Neural crest cell (in vitro differentiated cells): ENCODE measurements at regions not wholly inside any gene's neighbourhood (a gene's known extent, or its start where the extent isn't known, plus 50 kb on each side); places are given as distances from the start of the nearest gene placed in this dataset.

Experiments used
- DNase-seq: peaks from one replicate; pipeline ENCODE4 v3.0.0; 2021; ENCODE audit warnings: low read depth, mixed read lengths, low spot score
- H3K27ac Mint-ChIP-seq: one replicate; pipeline ENCODE4 v1.8.0; 2021; ENCODE audit warnings: mild to moderate bottlenecking, mixed read lengths; ENCODE audit not compliant: unreplicated experiment
- H3K27me3 Mint-ChIP-seq: 2 replicates; pipeline ENCODE4 v1.8.0; 2021; ENCODE audit warnings: low read depth, mild to moderate bottlenecking, mixed read lengths
- H3K36me3 Mint-ChIP-seq: 2 replicates; pipeline ENCODE4 v1.8.0; 2021; ENCODE audit warnings: low read depth, mild to moderate bottlenecking, mixed read lengths
- H3K4me1 Mint-ChIP-seq: 2 replicates; pipeline ENCODE4 v1.8.0; 2021; ENCODE audit warnings: mixed read lengths
- H3K4me3 Mint-ChIP-seq: one replicate; pipeline ENCODE4 v1.8.0; 2021; ENCODE audit warnings: mild to moderate bottlenecking, mixed read lengths
- H3K9me3 Mint-ChIP-seq: 2 replicates; pipeline ENCODE4 v1.8.0; 2021; ENCODE audit warnings: mixed read lengths
- CTCF ChIP-seq: fragments of 200-600 bp; sonication (generic); conservative IDR thresholded peaks from 2 replicates; pipeline ENCODE4 v1.5.0; 2021; ENCODE audit warnings: antibody characterized with exemption, mild to moderate bottlenecking

GRCh38 chr1:18535391-18536210 lies 54.9 kb downstream of the KLHDC7A start:
- no peak overlapping the region for H3K4me3 Mint-ChIP-seq
- H3K9me3 Mint-ChIP-seq = no peaks in the 10 kb centered on the region
- peaks cover 74% of the 10 kb centered on the region for H3K27me3 Mint-ChIP-seq
- no peaks in the 10 kb centered on the region for H3K4me1 Mint-ChIP-seq
- H3K36me3 Mint-ChIP-seq = no peaks in the 10 kb centered on the region
- TF ChIP-seq CTCF = no peak
- no peak overlapping the region for H3K27ac Mint-ChIP-seq
- no peak for DNase-seq

- Mint-ChIP-seq H3K9me3 (no peaks in the 10 kb centered on the region), H3K4me1 (no peaks in the 10 kb centered on the region), H3K27ac (no peak overlapping the region), H3K27me3 (peaks cover 72% of the 10 kb centered on the region), H3K4me3 (no peak overlapping the region), H3K36me3 (no peaks in the 10 kb centered on the region)
- no peak for DNase-seq
- no peak for TF ChIP-seq CTCF
Observed at GRCh38 chr1:18536356-18536755, 55.6 kb downstream of the KLHDC7A start.

GRCh38 chr1:18536915-18537314 lies 56.2 kb downstream of the KLHDC7A start:
- no peak for DNase-seq
- Mint-ChIP-seq H3K27ac (no peak overlapping the region), H3K4me1 (peaks cover under 1% of the 10 kb centered on the region), H3K4me3 (no peak overlapping the region), H3K9me3 (no peaks in the 10 kb centered on the region), H3K36me3 (no peaks in the 10 kb centered on the region), H3K27me3 (peaks cover 72% of the 10 kb centered on the region)
- TF ChIP-seq CTCF = no peak

GRCh38 chr1:18537386-18538306 lies 56.9 kb downstream of the KLHDC7A start:
- Mint-ChIP-seq H3K36me3 (no peaks in the 10 kb centered on the region), H3K9me3 (no peaks in the 10 kb centered on the region), H3K27ac (no peak overlapping the region), H3K27me3 (peaks cover 73% of the 10 kb centered on the region), H3K4me1 (peaks cover 8% of the 10 kb centered on the region), H3K4me3 (no peak overlapping the region)
- no peak for TF ChIP-seq CTCF
- DNase-seq = no peak

GRCh38 chr1:18539171-18539570 lies 58.4 kb downstream of the KLHDC7A start:
- Mint-ChIP-seq H3K4me1 (peaks cover 18% of the 10 kb centered on the region), H3K27ac (no peak overlapping the region), H3K9me3 (peaks cover 4% of the 10 kb centered on the region), H3K27me3 (peaks cover 71% of the 10 kb centered on the region), H3K36me3 (no peaks in the 10 kb centered on the region), H3K4me3 (no peak overlapping the region)
- no peak for DNase-seq
- TF ChIP-seq CTCF = no peak
